Liver (tissue), 8 donors: ENCODE measurements at regions not wholly inside any gene's neighbourhood (a gene's known extent, or its start where the extent isn't known, plus 50 kb on each side); places are given as distances from the start of the nearest gene placed in this dataset.

ENCODE experiments used
- DNase-seq: peaks from one replicate; pipeline ENCODE4 v3.0.0-alpha.2; 2017; ENCODE audit warnings: low spot score
- H3K27ac ChIP-seq, 2 donors: one replicate each; pipeline ENCODE4 v1.7.0; 2013; ENCODE audit warnings: inconsistent platforms in 2 of 2, low read length in 2 of 2, control low read depth in 1 of 2, low read depth in 1 of 2, mild to moderate bottlenecking in 1 of 2
- H3K27me3 ChIP-seq, 4 donors: one replicate each; pipeline versions ENCODE4 v1.6.1 to v1.7.0; 2013; ENCODE audit warnings: low read length in 3 of 4, inconsistent platforms in 1 of 4, mild to moderate bottlenecking in 1 of 4, moderate library complexity in 1 of 4; ENCODE audit not compliant: control insufficient read depth in 4 of 4, insufficient read depth in 4 of 4
- H3K36me3 ChIP-seq, 4 donors: one replicate each; pipeline versions ENCODE4 v1.6.1 to v1.7.0; 2013; ENCODE audit warnings: low read length in 3 of 4, mild to moderate bottlenecking in 3 of 4, low read depth in 1 of 4, moderate library complexity in 1 of 4; ENCODE audit not compliant: control insufficient read depth in 4 of 4, insufficient read depth in 3 of 4
- H3K4me1 ChIP-seq, 4 donors: one replicate each; pipeline versions ENCODE4 v1.6.1 to v1.7.0; 2013; ENCODE audit warnings: low read length in 3 of 4, mild to moderate bottlenecking in 3 of 4, moderate library complexity in 1 of 4; ENCODE audit not compliant: control insufficient read depth in 4 of 4, insufficient read depth in 4 of 4
- H3K4me3 ChIP-seq, 3 donors: one replicate each; pipeline versions ENCODE4 v1.6.1 to v1.7.0; 2013; ENCODE audit warnings: low read length in 3 of 3, control low read depth in 1 of 3, low read depth in 1 of 3, mild to moderate bottlenecking in 1 of 3
- H3K9ac ChIP-seq, 2 donors: one replicate each; pipeline ENCODE4 v1.7.0; 2013; ENCODE audit warnings: low read length in 2 of 2, mild to moderate bottlenecking in 2 of 2, moderate library complexity in 2 of 2, control low read depth in 1 of 2, low read depth in 1 of 2
- H3K9me3 ChIP-seq, 4 donors: one replicate each; pipeline versions ENCODE4 v1.6.1 to v1.7.0; 2013; ENCODE audit warnings: low read length in 3 of 4; ENCODE audit not compliant: control insufficient read depth in 4 of 4
- CTCF ChIP-seq: fragments of 150-350 bp; IDR thresholded peaks from 2 replicates; pipeline ENCODE4 v1.5.1; 2017; ENCODE audit warnings: improper control_type of control experiment, low read depth, low read length; ENCODE audit not compliant: missing input control
- EGR1 ChIP-seq, 2 donors: IDR thresholded peaks; 2 replicates each; pipeline ENCODE4 v1.6.1; 2016 to 2018; ENCODE audit warnings: antibody characterized with exemption in 2 of 2, low read depth in 2 of 2
- FOXA1 ChIP-seq: IDR thresholded peaks from 2 replicates; pipeline ENCODE4 v1.6.1; 2016; ENCODE audit warnings: antibody characterized with exemption
- FOXA2 ChIP-seq: IDR thresholded peaks from 2 replicates; pipeline ENCODE4 v1.6.1; 2016; ENCODE audit warnings: antibody characterized with exemption
- HNF4A ChIP-seq, 2 donors: conservative IDR thresholded peaks; 2 replicates each; pipeline ENCODE4 v1.6.1; 2016; ENCODE audit warnings: antibody characterized with exemption in 2 of 2, mild to moderate bottlenecking in 2 of 2
- HNF4G ChIP-seq: IDR thresholded peaks from 2 replicates; pipeline ENCODE4 v1.6.1; 2016; ENCODE audit warnings: antibody characterized with exemption
- NR2F2 ChIP-seq: IDR thresholded peaks from 2 replicates; pipeline ENCODE4 v1.6.1; 2016; ENCODE audit warnings: antibody characterized with exemption
- RAD21 ChIP-seq, 2 donors: IDR thresholded peaks; 2 replicates each; pipeline ENCODE4 v1.6.1; 2016; ENCODE audit warnings: antibody characterized with exemption in 2 of 2, mild to moderate bottlenecking in 2 of 2
- REST ChIP-seq: IDR thresholded peaks from 2 replicates; pipeline ENCODE4 v1.6.1; 2016; ENCODE audit warnings: antibody characterized with exemption, mild to moderate bottlenecking
- RXRA ChIP-seq, 2 donors: IDR thresholded peaks; 2 replicates each; pipeline ENCODE4 v1.6.1; 2017 to 2018; ENCODE audit warnings: antibody characterized with exemption in 2 of 2, mild to moderate bottlenecking in 1 of 2
- SP1 ChIP-seq: IDR thresholded peaks from 2 replicates; pipeline ENCODE4 v1.6.1; 2018; ENCODE audit warnings: antibody characterized with exemption, mild to moderate bottlenecking
- TAF1 ChIP-seq: conservative IDR thresholded peaks from 2 replicates; pipeline ENCODE4 v1.6.1; 2016; ENCODE audit warnings: antibody characterized with exemption, mild to moderate bottlenecking
- ZBTB33 ChIP-seq: IDR thresholded peaks from 2 replicates; pipeline ENCODE4 v1.6.1; 2016; ENCODE audit warnings: antibody characterized with exemption
- WGBS: extraction: QIAGEN DNeasy Blood & Tissue Kit; methylation state at CpG from one replicate; pipeline ENCODE4 v1.1.7; 2013; 5-methylcytosine and 5-hydroxymethylcytosine counted together
- donor health status: healthy.
- donor health status: healthy.
- donor health status: healthy.
- donor health status: healthy.
- donor health status: healthy.

GRCh38 chr6:156510242-156510641, 266.9 kb upstream of the ARID1B start:
- H3K27me3 ChIP-seq = no peaks in the 10 kb centered on the region
- H3K9me3 ChIP-seq = no peaks in the 10 kb centered on the region
- H3K36me3 ChIP-seq = no peaks in the 10 kb centered on the region
- no peak overlapping the region for H3K27ac ChIP-seq
- peaks cover 0 to 12% (median 9%) of the 10 kb centered on the region in 4 donors for H3K4me1 ChIP-seq
- no peak for DNase-seq
- no peak overlapping the region for H3K4me3 ChIP-seq
- TF ChIP-seq CTCF (no peak), EGR1 (IDR thresholded peaks at IDR 0.05; ENCODE audit: low read depth in 2 of 2) (no peak), RAD21 (IDR thresholded peaks at IDR 0.05) (peak in 1 of 2 donors; percentile 20), FOXA1 (no peak), HNF4A (conservative IDR thresholded peaks at IDR 0.05) (peak; percentile 68 to 73), SP1 (peak; percentile 40), RXRA (IDR thresholded peaks at IDR 0.05) (peak; percentile 21 to 30)
- H3K9ac ChIP-seq = no peak overlapping the region
- WGBS = 48% methylated on average over 2 of the region's 2 CpGs

- H3K9me3 ChIP-seq = no peaks in the 10 kb centered on the region
- no peaks in the 10 kb centered on the region for H3K27me3 ChIP-seq
- no peak overlapping the region for H3K27ac ChIP-seq
- peaks cover 0 to 12% (median 9%) of the 10 kb centered on the region in 4 donors for H3K4me1 ChIP-seq
- no peaks in the 10 kb centered on the region for H3K36me3 ChIP-seq
- 90% methylated on average over 9 of the region's 9 CpGs for WGBS
- H3K9ac ChIP-seq = no peak overlapping the region
- no peak overlapping the region for H3K4me3 ChIP-seq
- no peak for TF ChIP-seq FOXA2
- TF ChIP-seq ZBTB33 = no peak
- TF ChIP-seq TAF1 = no peak
- no peak for TF ChIP-seq EGR1 (IDR thresholded peaks at IDR 0.05; ENCODE audit: low read depth in 2 of 2)
- TF ChIP-seq CTCF = no peak
- TF ChIP-seq REST = no peak
- TF ChIP-seq RXRA (IDR thresholded peaks at IDR 0.05) = no peak
- TF ChIP-seq SP1 = no peak
- TF ChIP-seq HNF4G = no peak
- no peak for TF ChIP-seq NR2F2
- DNase-seq = no peak
These were observed 267.7 kb upstream of the ARID1B start for GRCh38 chr6:156509496-156509895.
